DMS53 (cell line): ENCODE measurements at regions not wholly inside any gene's neighbourhood (a gene's known extent, or its start where the extent isn't known, plus 50 kb on each side); places are given as distances from the start of the nearest gene placed in this dataset.
"Not testable (repeated sequence)": the region's sequence is repeated elsewhere in the genome, so short reads cannot be mapped to it uniquely, and the experiment has no call there.

Experiments used
- DNase-seq: peaks from one replicate; lab custom pipeline; 2025; lab: John Stamatoyannopoulos, UW

- peak; percentile 63 for DNase-seq
Observed at GRCh38 chr6:8175046-8175777, 72.9 kb upstream of the EEF1E1 start.

- DNase-seq: no peak
Observed at GRCh38 chr6:8174571-8174970, 72.2 kb upstream of the EEF1E1 start.

- DNase-seq: peak; percentile 22
Observed at GRCh38 chr6:8172530-8172929, 70.2 kb upstream of the EEF1E1 start.

DNA sequence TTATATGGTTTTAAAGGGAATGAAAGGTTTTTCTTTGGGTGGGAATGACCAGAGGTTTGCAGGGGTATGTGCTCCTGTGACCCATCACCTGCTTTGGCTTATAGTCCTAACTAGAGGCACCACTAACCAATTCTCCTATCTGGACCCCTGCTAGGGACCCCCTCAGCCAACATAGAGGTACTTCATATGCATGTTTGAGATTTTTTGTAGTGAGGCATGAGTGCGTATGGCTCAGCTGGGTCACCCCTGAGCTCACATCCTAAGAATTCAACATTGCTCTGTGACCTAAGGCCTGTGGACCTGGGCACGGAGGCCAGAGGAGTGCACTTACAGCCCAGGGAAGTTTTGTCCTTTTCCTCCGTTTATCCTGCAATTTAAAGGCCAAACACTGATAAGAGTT is 68.4 kb upstream of the EEF1E1 start:
- no peak for DNase-seq

GRCh38 chr6:8170245-8170644 is 67.9 kb upstream of the EEF1E1 start:
- DNase-seq: no peak

DNA sequence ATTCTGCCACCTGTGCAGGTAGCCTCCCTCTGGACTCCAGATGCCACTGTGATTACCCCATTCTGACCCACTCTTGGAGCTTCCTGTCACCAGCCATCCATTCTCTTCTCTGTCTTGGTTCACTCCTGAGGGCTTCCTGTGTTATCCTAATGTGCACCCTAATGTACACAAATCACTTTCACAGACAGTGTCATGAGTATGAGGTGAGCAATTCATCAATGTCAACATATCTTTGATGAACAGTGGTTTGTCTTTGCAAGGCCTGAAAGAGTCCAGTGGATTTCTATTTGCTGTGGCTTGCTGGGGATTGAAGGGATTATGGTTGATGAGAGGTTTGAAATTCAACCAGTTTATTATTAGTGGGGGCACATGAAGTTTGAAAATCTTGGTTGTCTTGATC is 63.8 kb upstream of the EEF1E1 start:
- DNase-seq: peak; percentile 50

DNA sequence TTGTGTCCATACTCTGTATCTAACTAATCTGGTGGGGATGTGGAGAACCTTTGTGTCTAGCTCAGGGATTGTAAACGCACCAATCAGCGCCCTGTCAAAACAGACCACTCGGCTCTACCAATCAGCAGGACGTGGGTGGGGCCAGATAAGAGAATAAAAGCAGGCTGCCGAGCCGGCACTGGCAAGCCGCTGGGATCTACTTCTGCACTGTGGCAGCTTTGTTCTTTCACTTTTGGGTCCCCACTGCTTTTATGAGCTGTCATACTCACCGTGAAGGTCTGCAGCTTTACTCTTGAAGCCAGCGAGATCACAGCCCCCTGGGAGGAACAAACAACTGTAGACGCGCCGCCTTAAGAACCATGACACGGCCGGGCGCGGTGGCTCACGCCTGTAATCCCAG is 62.7 kb upstream of the EEF1E1 start:
- not testable (repeated sequence) for DNase-seq

GRCh38 chr6:8164281-8164680 is 61.9 kb upstream of the EEF1E1 start:
- not testable (repeated sequence) for DNase-seq

GRCh38 chr6:8159966-8160365 is 57.6 kb upstream of the EEF1E1 start:
- DNase-seq: no peak

GRCh38 chr6:8157839-8158238 is 55.5 kb upstream of the EEF1E1 start:
- DNase-seq: no peak

GRCh38 chr6:8155259-8156012 is 53.1 kb upstream of the EEF1E1 start:
- no peak for DNase-seq
